ENCODE measurements at regions not wholly inside any gene's neighbourhood (a gene's known extent, or its start where the extent isn't known, plus 50 kb on each side); places are given as distances from the start of the nearest gene placed in this dataset.
A peak's percentile ranks its signal among the peaks of the same experiment; 100 is the strongest.
"Not testable (repeated sequence)": the region's sequence is repeated elsewhere in the genome, so short reads cannot be mapped to it uniquely, and the experiment has no call there.

DNA sequence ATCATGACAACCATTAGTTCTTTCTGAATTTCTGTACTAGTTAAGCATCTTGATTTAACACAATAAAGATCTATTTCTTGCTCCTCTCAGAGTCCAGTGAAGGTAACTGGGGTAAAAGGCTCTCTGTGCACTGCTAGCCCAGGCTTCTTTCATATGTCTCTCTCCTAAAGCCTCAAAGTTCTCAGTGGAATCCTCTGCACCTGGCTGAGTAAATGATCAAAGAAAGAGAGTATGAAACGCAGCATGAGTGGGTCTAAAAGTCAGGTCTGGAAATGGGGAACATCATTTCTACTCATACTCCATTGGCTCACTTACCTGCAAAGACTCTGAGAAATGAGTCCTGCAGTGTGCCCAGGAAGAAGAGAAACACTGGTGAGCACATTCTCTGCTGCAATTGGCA is 418.5 kb downstream of the PTPRC start:
- DNase-seq, result no peak

DNA sequence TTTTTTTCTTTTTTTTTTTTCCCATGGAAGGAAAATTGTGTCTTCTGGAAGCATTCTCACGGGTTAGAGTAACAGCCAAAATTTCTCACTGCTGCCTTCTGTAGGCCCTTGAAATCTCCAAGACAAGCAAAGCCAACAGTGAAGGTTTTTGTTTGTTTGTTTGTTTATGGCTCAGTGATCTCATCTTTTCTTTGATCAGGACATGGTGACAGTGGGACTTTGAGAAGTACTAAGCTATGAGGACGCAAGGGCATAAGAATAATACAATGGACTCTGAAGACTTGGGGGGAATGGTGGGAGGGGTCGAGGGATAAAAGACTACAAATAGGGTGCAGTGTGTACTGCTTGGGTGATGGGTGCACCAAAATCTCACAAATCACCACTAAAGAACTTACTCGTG is 419.4 kb downstream of the PTPRC start:
- DNase-seq, result no peak

DNA sequence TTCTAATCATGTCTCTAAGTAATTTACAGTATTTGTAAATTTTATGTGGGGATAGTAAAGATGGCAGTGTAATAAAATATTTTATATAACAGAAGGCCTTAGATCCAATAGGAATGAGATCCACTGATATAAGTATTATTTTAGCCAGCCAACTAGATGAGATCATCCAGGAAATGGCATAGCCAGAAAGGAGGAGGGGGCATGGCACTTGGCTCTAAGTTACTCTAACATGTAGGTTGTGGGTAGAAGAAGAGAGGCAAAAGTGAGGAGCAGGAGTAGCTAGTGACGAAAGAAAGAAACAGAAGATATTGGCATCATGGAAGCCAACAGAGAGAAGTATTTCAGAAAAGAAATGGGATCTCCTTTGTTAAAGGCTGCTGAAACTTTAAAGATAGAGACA is 426.1 kb downstream of the PTPRC start:
- DNase-seq, result no peak

DNA sequence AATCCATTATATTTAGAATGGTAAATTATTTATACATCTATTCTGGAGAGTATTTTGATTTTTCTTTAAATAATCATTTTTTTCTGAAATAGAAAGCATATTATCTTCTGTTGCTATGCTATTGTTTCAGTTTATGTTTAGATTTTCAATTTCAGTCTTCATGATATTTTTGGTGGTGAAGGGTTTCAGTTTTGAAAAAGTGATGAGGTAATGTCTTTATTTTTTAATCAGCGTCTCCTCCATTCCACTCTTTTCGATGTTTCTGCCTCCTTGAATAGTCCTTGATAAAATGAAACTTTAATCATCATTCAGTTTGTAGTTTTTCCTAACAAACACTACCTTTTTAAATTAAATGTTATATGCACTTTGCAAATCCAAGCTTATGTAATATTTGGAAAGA is 428.6 kb downstream of the PTPRC start:
- DNase-seq, result no peak

DNA sequence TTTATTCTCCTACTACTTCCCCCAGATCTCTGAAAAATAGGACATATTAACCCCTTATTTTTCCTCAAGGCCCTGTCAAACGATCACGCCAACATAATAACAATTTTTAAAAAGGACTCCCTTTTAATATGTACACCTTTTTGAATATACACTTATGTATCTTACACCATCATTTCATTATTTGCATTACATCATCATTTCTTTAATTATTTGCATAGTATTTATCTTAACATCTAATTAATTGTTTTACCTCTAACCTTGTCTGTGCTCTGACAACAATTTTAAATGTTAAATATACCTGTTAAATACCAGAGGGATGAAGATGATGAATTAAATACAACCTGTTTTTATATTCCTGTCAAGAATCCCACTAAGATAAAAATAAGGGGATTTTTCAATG is 432.2 kb downstream of the PTPRC start:
- no peak for DNase-seq

DNA sequence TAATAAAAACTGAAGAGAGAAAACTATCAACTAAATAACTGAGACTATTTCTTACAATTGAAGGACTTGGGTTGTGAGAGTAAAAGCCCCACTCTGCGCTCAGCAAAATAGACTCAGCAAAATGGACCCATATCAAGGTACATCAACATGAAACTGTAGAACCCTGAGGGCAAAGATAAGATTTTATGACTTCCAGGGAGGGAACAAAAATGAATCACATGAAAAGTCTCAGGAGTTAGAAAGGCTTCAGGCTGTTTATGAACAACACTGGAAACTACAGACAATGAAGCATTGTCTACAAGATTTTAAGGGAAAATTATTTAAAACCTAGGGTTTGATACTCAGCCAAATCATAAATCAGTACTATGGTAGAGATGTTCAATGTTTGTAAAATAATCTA is 434.3 kb downstream of the PTPRC start:
- no peak for DNase-seq

DNA sequence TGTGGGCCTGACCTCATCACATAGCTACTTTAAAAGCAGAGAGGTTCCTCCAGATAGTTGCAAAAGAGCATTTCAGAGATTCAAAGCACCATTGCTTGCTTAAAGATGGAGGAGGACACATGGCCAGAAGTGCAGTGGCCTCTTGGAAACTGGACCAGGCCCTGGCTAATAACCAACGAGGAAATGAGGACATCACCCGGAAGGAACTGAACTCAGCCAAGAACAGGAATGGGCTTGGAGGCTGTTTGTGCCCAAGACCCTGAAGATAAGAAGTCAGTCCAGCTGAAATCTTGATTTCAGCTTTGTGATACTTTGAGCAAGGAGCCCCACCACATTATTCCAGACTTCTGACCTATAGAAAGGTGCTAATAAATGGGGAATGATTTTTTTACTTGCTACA is 437.0 kb downstream of the PTPRC start:
- DNase-seq, result no peak

DNA sequence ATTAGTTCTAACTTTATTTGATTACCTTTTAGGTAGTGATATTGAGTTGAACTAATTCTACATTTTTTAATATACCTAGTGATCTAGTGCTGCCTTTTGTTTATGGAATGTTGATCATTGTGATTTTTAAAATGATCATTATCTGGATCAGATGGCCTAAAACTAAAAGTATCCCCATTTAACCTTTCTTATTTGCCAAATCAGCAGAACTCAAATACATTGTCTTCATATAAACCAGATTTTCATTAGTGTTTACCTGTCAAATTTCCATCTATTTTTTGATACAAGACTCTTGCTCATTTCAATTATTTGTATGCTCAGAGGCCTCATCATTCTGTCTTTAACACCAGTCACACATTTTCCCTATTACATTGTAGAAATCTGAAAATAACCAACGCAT is 441.2 kb downstream of the PTPRC start:
- no peak for DNase-seq

DNA sequence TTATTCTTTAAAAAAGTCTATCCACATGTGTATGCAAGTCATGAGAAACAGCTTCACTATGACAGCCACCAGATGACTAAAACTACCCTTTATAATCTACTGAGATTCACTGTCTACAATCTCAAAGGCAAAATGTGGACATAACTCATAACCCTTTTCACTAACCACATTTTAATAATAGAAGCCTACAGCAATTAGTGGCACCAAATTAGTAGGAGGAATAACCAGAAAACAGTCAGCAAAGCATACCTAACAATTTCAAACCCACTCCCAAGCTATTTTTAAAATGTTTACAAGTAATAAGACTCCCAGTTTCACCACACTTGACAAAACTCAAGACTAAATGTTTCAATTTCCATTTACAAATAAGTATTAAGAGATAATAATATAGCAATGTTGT is 442.9 kb downstream of the PTPRC start:
- no peak for DNase-seq

DNA sequence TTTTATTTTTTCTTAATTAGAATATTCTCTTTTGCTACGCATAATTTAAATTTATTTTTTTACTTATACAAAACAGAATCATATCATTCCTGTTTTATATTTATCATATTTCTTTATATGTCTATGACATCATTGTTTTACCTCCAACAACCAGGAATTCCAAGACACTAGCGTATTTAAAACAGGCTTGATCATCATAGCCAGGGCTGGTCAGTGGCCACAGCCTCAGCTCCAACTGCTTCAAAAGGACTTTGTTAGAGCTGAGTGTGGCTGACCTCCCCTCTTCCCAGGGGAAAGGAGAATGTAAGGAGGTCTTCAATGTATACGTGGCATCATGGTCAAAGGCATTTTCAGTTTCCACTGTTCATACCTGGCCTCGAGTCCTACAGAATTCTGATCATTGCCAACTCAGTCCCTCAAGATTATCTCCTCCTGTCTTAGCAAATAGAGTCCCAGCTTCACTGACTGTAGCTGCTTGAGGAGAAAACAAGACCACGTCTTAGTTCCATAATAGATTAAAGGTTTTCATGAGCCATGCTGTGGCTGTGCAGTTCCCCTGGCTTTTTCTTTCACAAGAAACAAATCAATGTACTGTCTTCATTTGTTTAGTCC is 444.0 kb downstream of the PTPRC start:
- DNase-seq, result no peak

DNA sequence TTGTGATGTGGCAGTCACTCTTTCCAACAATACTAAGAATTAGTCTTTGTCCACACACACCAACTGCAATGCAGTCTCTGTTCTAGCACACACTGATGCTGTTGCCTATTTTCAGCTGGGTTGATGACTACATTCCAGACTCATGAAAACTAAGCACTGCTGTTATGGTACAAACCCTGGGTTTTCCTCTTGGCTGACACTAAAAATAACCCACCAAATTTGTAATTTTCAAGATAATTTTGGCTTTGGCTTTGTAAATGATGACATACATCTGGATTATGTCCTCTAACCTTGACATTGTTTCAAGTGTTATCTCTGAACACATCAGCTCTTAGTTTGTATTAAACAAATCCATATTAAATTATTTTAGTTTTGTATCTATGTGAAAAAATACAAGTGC is 444.8 kb downstream of the PTPRC start:
- no peak for DNase-seq

DNA sequence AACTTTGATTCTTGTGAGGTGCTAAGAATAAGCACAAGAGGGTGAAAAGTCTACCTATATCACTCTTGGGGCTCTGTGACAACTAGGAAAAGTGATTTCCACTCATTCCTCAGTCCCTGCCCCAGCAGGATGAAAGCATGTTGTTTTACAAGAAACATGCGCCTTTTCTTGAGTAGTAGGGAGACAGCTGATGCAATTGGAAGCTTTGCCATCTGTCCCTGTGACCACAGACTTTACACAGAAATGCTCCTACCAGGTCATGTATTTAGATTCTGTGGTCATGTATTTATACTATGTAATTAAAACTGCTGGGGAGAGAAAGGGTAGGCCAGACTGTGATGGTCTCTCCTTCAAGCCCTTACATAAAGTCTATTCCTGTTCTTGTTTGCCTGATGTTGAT is 445.5 kb downstream of the PTPRC start:
- no peak for DNase-seq

DNA sequence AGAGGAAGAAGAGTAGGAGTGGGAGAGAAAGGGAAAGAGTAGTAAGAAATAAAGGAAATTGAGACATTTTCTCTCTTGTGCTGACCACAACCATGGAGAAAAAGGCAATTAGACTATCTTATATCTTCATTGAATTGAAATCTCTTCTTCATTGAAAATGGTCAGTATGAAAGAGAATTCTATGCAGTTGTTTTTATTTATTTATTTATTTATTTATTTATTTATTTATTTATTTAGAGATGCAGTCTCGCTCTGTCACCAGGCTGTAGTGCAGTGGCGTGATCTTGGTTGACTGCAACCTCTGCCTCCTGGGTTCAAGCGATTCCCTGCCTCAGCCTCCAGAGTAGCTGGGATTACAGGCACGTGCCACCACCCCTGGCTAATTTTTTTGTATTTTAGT is 447.1 kb downstream of the PTPRC start:
- no peak for DNase-seq

DNA sequence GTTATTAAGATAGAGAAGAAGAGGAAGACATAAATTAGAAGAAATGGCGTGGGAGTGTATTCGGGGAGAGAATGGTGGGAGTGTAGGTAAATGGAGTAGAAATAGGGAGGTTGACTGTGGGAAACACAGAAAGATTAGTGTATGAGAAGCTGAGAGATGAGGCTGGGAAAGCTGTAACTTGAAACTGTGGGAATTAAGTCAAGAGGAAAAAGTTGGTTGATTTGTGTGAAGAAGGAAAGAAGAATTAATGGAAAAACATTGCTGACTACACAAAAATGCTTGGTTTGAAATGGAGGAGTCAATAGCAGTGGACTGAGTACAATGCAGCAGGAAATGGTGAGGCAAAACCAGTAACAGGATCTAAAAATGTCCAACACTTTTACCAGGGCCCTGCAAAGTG is 448.3 kb downstream of the PTPRC start:
- DNase-seq, result no peak

DNA sequence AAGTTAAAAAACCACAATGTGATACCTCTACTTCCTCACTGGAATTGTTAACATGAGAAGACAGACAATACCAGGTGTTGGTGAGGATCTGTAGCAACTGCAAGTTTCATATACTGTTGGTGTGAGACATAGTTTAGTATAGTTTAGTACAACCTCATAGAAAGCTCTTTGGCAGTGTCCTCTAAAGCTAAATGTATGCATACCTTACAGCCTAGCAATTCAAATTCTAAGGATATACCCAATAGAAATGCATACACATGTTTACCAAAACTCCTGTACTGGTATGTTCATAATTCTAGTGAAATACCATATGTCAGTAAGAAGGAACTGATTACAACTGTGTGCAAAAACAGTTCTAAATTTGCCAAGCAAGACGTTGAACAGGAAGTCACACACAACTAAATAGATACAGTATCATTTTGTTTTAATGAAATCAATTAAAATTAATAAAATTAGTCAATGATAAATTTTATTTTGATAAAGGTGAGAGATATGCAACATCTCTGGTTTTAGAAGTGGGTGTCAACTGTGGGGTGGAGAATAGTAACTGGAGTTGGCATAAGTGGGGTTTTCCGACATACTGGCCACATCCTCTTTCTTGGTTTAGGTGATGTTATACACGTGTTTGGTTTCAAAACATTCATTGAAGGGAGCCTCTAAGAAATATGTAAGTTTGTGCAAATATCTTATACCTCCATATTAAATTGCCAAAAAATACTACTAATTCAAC is 450.7 kb downstream of the PTPRC start:
- DNase-seq, result no peak

DNA sequence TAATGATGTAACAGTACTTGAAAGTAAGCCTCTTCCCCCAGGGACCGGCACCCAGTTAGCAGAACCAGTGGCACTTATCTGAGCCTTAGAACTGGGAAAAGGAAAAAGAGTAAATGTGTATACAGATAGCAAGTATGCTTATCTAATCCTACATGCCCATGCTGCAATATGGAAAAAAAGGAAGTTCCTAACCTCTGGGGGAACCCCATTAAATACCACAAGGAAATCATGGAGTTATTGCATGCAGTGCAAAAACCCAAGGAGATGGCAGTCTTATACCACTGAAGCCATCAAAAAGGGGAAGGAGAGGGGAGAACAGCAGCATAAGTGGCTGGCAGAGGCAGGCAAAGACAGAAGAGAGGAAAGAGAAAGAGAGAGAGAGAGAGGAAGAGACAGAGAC is 456.8 kb downstream of the PTPRC start:
- not testable (repeated sequence) for DNase-seq

DNA sequence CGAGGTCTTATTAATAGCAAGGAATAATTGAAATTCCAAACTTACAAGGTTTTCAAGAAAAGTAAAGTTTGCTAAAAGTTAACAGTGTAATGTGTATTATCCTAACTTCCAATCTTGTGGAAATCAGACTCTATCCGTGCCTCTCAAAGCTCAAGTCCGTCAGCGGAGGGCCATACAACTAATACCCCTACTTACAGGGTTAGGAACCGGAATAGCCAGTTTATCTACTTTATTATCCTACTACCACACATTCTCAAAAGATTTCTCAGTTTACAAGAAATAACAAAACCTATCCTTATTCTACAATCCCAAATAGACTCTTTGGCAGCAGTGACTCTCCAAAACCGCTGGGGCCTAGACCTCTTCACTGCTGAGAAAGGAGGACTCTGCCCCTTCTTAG is 457.8 kb downstream of the PTPRC start:
- no peak for DNase-seq

DNA sequence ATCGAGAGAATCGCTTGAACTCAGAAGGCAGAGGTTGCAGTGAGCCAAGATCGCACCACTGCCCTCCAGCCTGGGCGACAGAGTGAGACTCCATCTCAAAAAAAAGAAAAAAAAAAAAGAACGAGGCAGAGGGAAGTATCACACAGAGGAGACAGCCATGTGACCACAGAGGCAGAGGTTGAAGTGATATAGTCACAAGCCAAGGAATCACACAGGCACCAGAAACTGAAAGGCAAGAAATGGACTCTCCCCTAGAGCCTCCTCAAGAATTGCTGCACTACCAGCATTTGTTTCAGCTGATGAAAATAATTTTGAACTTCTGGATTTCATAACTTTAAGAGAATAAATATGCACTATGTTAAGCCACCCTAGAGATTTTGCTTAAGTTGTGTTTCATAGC is 459.6 kb downstream of the PTPRC start:
- DNase-seq, result no peak

DNA sequence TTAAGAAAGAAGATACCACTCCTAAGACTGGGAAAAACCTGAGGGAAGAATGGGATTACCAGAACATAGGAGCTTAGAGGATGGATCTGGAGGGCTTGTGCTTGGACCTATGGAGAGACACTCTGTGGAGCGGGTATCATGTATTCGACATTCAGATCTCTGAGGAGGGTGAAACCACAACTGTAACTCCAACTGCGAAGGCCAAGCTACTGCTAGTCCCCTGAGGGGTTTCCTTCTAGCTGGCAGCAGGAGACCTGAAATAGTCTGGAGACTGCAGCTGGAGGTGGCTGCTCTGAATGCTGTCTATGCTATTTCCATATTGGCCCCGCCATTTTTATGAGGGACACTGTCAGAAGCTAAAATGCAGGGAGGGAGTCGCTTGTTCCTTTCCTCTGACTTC is 462.3 kb downstream of the PTPRC start:
- no peak for DNase-seq

DNA sequence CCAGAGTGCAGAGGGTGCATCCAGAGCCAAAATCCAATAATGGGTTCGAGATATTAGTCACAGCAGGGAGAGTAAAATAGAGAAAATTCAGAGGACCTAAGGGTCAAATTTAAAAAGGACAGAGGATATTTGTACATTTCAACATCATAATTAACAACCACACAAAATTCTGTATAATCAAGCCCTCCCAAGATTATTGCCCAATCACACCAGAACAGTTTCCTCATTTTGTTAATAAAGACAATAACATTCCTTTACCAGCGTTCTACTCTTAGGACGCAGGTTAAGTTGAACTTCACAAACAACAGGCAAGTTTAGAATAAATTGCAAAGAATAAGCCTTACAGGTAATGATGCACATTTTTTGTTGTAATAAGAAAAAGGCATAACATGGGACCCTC is 462.8 kb downstream of the PTPRC start:
- DNase-seq, result no peak

DNA sequence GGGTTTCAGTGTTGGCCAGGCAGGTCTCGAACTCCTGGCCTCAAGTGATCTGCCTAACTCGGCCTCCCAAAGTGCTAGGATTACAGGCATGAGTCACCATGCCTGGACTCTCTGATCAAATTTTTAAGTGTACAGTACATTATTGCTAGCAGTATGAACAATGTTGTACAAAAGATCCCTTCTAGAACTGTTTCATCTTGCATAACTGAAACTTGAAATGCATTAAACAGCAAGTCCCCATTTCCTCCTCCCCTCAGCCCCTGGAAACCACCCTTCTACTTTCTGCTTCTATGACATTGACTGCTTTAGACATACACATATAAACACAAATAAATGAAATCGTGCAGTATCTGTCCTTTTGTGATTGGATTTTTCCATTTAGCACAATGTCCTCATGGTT is 463.4 kb downstream of the PTPRC start:
- DNase-seq, result no peak

DNA sequence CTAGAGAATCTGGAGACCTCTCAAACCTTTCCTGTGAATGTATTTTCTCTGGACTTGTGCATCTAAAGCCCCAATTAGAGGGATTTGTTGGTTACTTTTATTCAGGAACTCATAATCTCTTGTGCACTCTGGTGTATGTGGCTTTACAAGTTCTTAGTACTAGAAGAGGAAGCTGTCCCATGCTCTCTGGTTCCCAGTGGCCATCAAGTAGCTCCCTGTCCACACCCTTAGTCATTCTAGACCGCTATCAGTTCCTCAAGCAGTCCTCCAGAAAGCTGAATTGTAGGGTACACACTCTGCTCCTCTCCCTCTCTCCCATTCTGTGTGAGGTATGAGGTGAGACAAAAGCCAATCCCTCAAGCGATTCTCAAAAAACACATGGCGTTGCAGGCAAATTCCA is 470.3 kb downstream of the PTPRC start:
- DNase-seq, result no peak

DNA sequence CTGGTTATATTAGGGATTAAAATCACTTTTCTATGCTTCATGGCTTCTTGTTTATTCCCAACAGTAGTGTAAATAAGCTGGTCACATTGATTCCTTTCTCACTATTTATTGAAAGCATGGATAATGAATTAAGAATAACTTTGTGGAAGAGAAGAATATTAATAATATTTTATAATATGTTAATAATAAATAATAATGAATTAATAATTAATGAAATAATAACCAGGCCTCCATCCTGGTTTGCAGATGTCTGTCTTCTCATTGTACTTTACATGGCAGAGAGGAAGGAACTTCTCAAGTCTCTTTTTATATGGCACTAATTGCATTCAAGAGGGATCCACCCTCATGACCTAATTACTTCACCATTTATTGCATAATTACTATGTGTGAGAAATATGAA is 473.5 kb downstream of the PTPRC start:
- no peak for DNase-seq

DNA sequence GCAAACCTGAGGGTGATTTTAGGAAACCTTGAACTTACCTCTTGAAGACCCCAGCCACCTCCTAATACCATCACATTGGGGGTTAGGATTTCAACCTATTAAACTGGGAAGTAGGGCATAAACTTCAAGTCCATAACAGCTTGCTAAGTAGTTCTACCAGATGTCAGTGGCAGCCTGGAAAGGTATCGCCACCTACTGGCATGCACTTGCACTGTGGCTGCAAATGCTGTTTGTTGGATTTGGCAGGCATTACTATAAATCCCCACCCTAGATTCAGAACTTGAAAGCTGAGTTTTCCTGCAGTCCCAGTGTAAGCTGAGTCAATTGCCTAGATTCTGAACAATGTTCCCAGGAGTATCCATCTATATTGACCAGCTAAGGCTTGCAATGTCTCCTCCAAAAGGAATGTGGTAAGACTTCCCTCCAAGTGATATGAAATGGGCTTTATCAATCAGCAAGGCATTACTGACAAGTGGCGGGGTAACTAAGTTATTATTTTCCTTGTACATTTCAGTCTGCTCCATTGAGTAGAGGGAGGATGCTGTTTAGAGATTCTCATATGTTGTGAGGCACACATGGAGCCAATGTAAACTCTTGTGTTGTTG is 474.5 kb downstream of the PTPRC start:
- peak; percentile 67 for DNase-seq

DNA sequence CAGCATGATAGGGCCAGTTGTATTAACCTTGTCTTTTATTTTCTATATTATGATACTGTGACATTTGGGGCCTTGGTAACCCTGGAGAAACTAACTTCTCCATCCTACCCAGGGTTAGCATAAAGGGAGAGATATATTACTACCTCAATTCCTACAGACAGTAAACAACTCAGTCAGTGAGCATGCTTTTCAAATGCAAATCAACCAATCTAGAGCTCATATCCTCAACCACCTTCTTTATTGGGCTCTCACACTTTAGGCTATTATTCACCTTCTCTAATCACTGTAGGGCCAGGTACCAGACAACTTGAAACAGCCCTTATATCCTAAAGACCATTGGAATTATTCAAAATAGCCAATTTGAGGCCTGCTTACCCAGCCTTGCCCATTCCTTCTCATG is 477.6 kb downstream of the PTPRC start:
- no peak for DNase-seq

Data from activated T-cell treated with anti-CD3 and anti-CD28 coated beads, Interleukin-2, amount 50 U/mL, for 1 hour (primary cell).